Activated CD4-positive, alpha-beta T cell treated with anti-CD3 and anti-CD28 coated beads for 36 hours (primary cell): ENCODE measurements at regions not wholly inside any gene's neighbourhood (a gene's known extent, or its start where the extent isn't known, plus 50 kb on each side); places are given as distances from the start of the nearest gene placed in this dataset.
"Not testable (repeated sequence)": the region's sequence is repeated elsewhere in the genome, so short reads cannot be mapped to it uniquely, and the experiment has no call there.

Source experiments
- ATAC-seq: fragments of 200-7000 bp; cut with Tn5 transposase; one replicate; pipeline ENCODE4 v1.10.0; 2021; ENCODE audit warnings: mild to moderate bottlenecking, moderate library complexity
- CTCF ChIA-PET: fragments of 350-600 bp; sonication (Branson Sonifier 250); formaldehyde crosslinking; loops from one replicate; lab custom pipeline; 2021; ENCODE audit warnings: antibody characterized with exemption; lab: Charles Lee
- POLR2A ChIA-PET: fragments of 350-600 bp; sonication (Branson Sonifier 250); formaldehyde crosslinking; loops from one replicate; lab custom pipeline; 2021; ENCODE audit warnings: antibody characterized with exemption, inconsistent platforms; lab: Charles Lee
- DNase-seq: peaks from one replicate; pipeline ENCODE4 v3.0.0-alpha.2; 2020
- H3K27ac Mint-ChIP-seq: one replicate; pipeline ENCODE4 v1.8.0; 2021; ENCODE audit warnings: mixed read lengths
- H3K27me3 Mint-ChIP-seq: one replicate; pipeline ENCODE4 v1.8.0; 2021; ENCODE audit warnings: mixed read lengths
- H3K36me3 Mint-ChIP-seq: one replicate; pipeline ENCODE4 v1.8.0; 2021; ENCODE audit warnings: low read depth, mixed read lengths
- H3K4me1 Mint-ChIP-seq: one replicate; pipeline ENCODE4 v1.8.0; 2021; ENCODE audit warnings: mixed read lengths
- H3K4me3 Mint-ChIP-seq: one replicate; pipeline ENCODE4 v1.8.0; 2021; ENCODE audit warnings: mild to moderate bottlenecking, moderate library complexity, mixed read lengths
- H3K9me3 Mint-ChIP-seq: one replicate; pipeline ENCODE4 v1.8.0; 2021; ENCODE audit warnings: low read depth, mixed read lengths
- intact Hi-C, 2 experiments: fragments of 100-400 bp; cut with DNase I in 1 of 2; cut with micrococcal nuclease in 1 of 2; formaldehyde crosslinking; loops; one replicate each; pipeline versions ENCODE4 v1.14.2 to v1.15.1; 2022 to 2024; cut with DNase I, micrococcal nuclease

DNA sequence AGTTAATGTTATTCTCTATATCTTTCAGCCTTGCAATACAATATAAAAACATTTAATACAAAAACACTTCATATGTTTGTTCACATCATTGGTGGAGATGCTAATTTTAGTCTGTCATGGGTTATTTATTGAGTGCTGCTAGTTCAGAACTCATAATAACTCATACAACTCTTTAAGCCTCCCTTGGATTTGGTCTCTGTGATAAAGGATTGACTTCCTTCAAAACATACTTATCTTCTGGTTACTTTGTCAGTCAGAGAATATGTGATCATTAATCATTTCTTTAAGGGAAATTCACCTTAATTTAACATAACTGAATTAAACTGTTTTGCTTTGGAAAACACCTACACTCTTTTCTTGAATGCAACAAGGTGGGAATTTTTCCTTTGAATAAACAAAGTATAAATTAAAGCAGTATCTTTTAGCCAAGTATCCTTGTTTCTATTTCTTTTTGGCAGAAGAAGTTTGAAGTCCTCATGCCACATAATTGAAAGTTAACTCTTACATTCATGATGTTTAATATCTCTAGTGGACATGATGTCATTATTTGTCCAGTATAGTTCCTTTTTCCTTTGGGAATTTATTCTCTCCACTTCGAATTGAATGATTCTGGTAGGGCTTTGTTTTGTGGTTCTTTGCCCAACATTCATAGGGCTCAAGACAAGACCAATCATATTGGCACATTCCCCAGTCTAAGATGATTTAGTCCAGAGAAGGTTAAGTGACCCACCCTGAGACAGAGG lies 133.2 kb upstream of the CENPW start:
- ChIA-PET CTCF (no interaction called here), POLR2A (no interaction called here)
- intact Hi-C loops = no loop called here
- ATAC-seq (no peak), DNase-seq (no peak)
- H3K36me3 Mint-ChIP-seq = no peaks in the 10 kb centered on the region
- no peak overlapping the region for H3K4me3 Mint-ChIP-seq
- H3K9me3 Mint-ChIP-seq = no peaks in the 10 kb centered on the region
- no peaks in the 10 kb centered on the region for H3K4me1 Mint-ChIP-seq
- no peaks in the 10 kb centered on the region for H3K27me3 Mint-ChIP-seq
- H3K27ac Mint-ChIP-seq = no peak overlapping the region

DNA sequence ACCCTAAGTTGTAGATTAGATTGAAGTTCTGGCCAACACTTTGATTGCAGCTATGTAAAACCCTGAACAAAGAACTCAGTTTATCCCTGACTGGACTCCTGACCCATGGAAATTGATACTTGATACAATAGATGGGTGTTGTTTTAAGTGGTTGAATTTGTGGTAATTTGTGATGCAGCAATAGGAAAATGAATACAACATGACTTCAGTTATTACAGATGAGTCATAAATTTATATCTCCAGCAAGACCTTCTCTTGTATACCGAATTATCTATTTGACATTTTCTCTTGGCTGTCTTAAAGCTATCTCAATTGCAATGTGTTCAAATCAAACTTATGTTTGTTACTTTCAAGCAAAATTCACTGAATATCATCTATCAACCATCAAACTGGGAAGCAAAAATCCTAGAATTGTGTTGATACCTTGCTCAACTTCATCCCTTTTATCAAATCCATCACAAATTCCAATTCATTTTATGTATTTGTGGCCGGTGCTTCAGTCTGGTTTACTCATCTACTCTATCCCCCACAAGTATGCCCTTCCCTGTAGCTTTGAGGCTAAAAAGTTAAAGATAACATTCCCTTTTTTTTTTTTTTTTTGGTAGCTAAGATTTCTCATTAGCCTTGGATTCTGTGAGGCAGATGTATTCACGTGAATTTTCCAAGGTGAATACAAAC lies 129.4 kb upstream of the CENPW start:
- ATAC-seq = no peak
- Mint-ChIP-seq H3K27me3 (no peaks in the 10 kb centered on the region), H3K4me3 (no peak overlapping the region), H3K36me3 (no peaks in the 10 kb centered on the region), H3K4me1 (no peaks in the 10 kb centered on the region), H3K9me3 (no peaks in the 10 kb centered on the region), H3K27ac (no peak overlapping the region)
- ChIA-PET POLR2A (no interaction called here), CTCF (no interaction called here)
- intact Hi-C loops = no loop called here
- DNase-seq = no peak

- Mint-ChIP-seq H3K27me3 (no peaks in the 10 kb centered on the region), H3K9me3 (no peaks in the 10 kb centered on the region), H3K36me3 (peaks cover 4% of the 10 kb centered on the region), H3K4me3 (no peak overlapping the region), H3K27ac (no peak overlapping the region), H3K4me1 (no peaks in the 10 kb centered on the region)
- ATAC-seq (no peak), DNase-seq (no peak)
- ChIA-PET CTCF (no interaction called here), POLR2A (no interaction called here)
- intact Hi-C loops = no loop called here
Observed at GRCh38 chr6:126217497-126217896, 122.4 kb upstream of the CENPW start.

- CTCF ChIA-PET = interaction anchor here (1.0 kb wide), 1 partner anchor 9 kb away, joined by 3 read pairs; no protein-coding TSS in a partner anchor
- H3K4me1 Mint-ChIP-seq, H3K4me3 Mint-ChIP-seq, H3K9me3 Mint-ChIP-seq, POLR2A ChIA-PET, H3K36me3 Mint-ChIP-seq, H3K27me3 Mint-ChIP-seq, intact Hi-C loops, ATAC-seq, DNase-seq, H3K27ac Mint-ChIP-seq: not testable (repeated sequence)
Observed at GRCh38 chr6:126220901-126221300, 119.0 kb upstream of the CENPW start.

DNA sequence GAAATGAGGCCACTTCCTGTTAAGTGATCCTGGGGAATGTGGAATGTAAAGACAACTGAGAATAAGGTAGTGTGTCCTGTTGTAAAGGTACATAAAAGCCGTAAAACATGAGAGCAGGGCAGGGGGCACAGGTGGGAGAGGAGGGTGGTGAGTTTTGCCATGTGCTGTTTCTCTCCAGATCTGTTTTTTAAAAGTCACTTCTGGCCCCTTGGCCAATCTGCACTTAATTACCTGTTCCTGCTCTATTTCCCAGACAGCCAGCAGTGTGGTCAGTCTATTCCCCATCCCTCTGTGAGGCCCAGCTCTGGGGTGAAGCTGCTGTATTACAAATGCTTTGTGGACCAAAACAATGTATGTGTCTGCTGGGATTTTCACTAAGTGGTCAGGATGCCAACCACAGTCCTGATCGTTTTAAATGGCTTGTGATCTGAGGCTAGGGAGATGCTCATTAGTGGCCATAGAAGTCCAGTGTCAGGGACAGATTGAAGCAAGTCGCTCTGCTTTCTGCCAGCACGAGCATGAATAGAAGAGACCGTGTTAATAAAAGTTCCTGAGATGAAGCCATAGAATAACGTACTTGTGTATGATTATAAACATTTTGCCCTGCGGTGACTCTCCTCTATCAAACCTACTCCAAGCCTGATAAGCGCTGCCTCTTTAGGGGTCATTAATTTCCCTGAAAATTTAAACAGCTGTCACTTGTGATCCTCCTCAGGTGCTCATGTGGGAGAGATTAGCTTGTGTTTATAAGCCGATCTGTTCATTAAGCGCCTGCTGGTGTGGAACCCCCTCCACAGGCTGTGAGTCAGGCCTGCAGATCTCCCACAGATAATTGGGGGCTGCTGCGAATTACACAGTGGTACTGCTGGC lies 111.8 kb upstream of the CENPW start:
- Mint-ChIP-seq H3K9me3 (no peaks in the 10 kb centered on the region), H3K4me1 (no peaks in the 10 kb centered on the region), H3K27ac (no peak overlapping the region), H3K27me3 (no peaks in the 10 kb centered on the region), H3K4me3 (no peak overlapping the region), H3K36me3 (no peaks in the 10 kb centered on the region)
- no peak for ATAC-seq
- ChIA-PET CTCF (no interaction called here), POLR2A (no interaction called here)
- intact Hi-C loops = no loop called here
- no peak for DNase-seq

DNA sequence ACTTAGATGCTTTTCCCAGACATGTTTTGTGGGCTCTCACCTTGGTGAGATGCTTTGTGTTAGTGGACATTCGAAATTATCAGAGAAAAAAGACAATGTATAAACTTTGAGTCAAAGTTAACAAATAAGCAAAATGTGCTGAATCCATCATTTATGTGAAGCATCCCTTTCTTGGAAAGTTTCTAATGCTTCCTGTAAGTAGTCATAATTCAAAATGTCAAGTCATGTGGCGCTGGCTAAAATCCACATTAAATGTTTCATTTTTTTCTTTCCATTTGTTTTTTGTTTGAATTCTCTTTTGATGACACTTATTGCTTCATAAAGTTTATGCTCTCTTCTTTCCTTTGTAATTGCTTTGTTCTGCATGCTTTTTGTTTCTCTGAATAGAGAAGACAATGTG lies 107.2 kb upstream of the CENPW start:
- H3K27me3 Mint-ChIP-seq = no peaks in the 10 kb centered on the region
- ATAC-seq (no peak), DNase-seq (no peak)
- no peak overlapping the region for H3K27ac Mint-ChIP-seq
- H3K4me3 Mint-ChIP-seq = no peak overlapping the region
- no peaks in the 10 kb centered on the region for H3K36me3 Mint-ChIP-seq
- H3K4me1 Mint-ChIP-seq = no peaks in the 10 kb centered on the region
- intact Hi-C loops = no loop called here
- H3K9me3 Mint-ChIP-seq = no peaks in the 10 kb centered on the region
- POLR2A ChIA-PET = no interaction called here
- CTCF ChIA-PET = no interaction called here

DNA sequence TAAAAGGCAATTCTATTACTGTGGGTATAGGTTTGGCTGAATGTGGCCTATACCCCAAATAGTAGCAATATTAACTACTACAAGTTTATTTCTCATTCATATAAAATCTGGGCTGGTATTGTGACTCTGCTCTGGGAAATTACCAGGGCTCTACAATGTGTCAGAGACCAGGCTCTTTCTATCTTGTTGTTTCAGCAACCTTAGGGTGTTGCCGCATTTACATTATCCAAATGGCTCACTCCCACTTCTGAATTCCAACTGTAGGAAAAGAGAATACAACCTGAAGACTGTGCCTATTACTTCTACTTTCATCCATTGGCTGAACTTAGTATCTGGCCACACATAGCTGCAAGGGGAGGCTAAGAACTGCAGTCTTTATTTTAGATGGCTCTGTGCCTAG lies 106.7 kb upstream of the CENPW start:
- CTCF ChIA-PET = no interaction called here
- no peak for ATAC-seq

GRCh38 chr6:126235363-126235762 lies 104.6 kb upstream of the CENPW start:
- Mint-ChIP-seq H3K36me3 (peaks cover 2% of the 10 kb centered on the region), H3K27ac (no peak overlapping the region), H3K27me3 (no peaks in the 10 kb centered on the region), H3K4me1 (no peaks in the 10 kb centered on the region), H3K9me3 (peaks cover 7% of the 10 kb centered on the region), H3K4me3 (no peak overlapping the region)
- intact Hi-C loops = no loop called here
- no peak for DNase-seq
- ChIA-PET CTCF (no interaction called here), POLR2A (no interaction called here)
- ATAC-seq = no peak

More for the DNA sequence above, 106.7 kb upstream of the CENPW start:
- Mint-ChIP-seq H3K36me3 (no peaks in the 10 kb centered on the region), H3K27me3 (no peaks in the 10 kb centered on the region), H3K4me1 (no peaks in the 10 kb centered on the region), H3K4me3 (no peak overlapping the region), H3K9me3 (no peaks in the 10 kb centered on the region), H3K27ac (no peak overlapping the region)
- intact Hi-C loops = no loop called here
- POLR2A ChIA-PET = no interaction called here
- no peak for DNase-seq

DNA sequence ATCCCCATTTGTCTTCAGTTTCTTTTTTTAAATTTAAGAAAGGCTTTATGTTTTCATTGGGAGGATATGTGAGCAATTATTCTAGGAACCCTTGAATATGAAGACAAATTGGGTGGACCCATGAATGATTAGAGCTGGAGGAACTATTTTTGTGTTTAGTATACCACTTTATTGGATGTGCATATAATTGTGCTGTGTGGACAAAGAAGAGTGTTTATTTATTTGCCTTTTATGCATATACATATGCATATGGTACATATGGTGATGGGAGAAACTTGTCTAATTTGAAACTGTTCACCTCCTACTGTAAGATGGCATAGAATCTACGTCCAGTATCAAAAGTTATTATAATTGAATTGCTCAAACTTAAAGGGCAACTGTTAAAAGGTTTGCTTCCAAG lies 94.8 kb upstream of the CENPW start:
- Mint-ChIP-seq H3K36me3 (peaks cover 9% of the 10 kb centered on the region), H3K4me1 (no peaks in the 10 kb centered on the region), H3K27ac (no peak overlapping the region), H3K27me3 (no peaks in the 10 kb centered on the region), H3K4me3 (no peak overlapping the region), H3K9me3 (peaks cover 3% of the 10 kb centered on the region)
- intact Hi-C loops = no loop called here
- ChIA-PET POLR2A (no interaction called here), CTCF (no interaction called here)
- no peak for ATAC-seq
- no peak for DNase-seq

DNA sequence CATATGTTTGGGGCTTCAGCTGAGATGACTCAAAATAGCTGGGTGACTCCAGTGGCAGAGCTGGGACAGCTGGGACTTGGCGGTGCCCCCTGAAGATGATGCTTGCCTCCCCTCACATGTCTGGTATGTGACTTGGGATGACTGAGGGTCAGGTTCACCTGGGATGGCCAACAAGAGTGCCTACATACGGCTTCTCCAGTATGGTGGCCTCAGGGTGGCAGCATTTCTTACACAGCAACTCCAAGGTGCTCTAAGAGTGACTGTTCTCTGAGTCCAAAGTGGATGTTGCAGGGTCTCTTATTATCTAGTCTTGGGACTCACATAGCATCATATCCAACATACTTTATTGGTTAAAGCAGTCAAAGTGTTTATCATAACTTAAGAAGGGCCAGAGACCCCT lies 87.8 kb upstream of the CENPW start:
- H3K4me1 Mint-ChIP-seq = no peaks in the 10 kb centered on the region
- intact Hi-C loops = no loop called here
- H3K27me3 Mint-ChIP-seq = no peaks in the 10 kb centered on the region
- ATAC-seq (no peak), DNase-seq (peak; percentile 6)
- no peaks in the 10 kb centered on the region for H3K36me3 Mint-ChIP-seq
- CTCF ChIA-PET = no interaction called here
- H3K4me3 Mint-ChIP-seq = no peak overlapping the region
- H3K27ac Mint-ChIP-seq = no peak overlapping the region
- peaks cover 1% of the 10 kb centered on the region for H3K9me3 Mint-ChIP-seq
- POLR2A ChIA-PET = no interaction called here

- intact Hi-C loops = no loop called here
- ChIA-PET CTCF (no interaction called here), POLR2A (no interaction called here)
- Mint-ChIP-seq H3K27ac (no peak overlapping the region), H3K27me3 (no peaks in the 10 kb centered on the region), H3K4me3 (no peak overlapping the region), H3K4me1 (no peaks in the 10 kb centered on the region), H3K9me3 (peaks cover 2% of the 10 kb centered on the region), H3K36me3 (no peaks in the 10 kb centered on the region)
- DNase-seq (no peak), ATAC-seq (no peak)
Observed at GRCh38 chr6:126253431-126253830, 86.5 kb upstream of the CENPW start.

- intact Hi-C loops = no loop called here
- no peak overlapping the region for H3K4me3 Mint-ChIP-seq
- DNase-seq (no peak), ATAC-seq (no peak)
- ChIA-PET POLR2A (no interaction called here), CTCF (no interaction called here)
- no peak overlapping the region for H3K27ac Mint-ChIP-seq
- H3K27me3 Mint-ChIP-seq = no peaks in the 10 kb centered on the region
- no peaks in the 10 kb centered on the region for H3K4me1 Mint-ChIP-seq
- no peaks in the 10 kb centered on the region for H3K36me3 Mint-ChIP-seq
- H3K9me3 Mint-ChIP-seq = peaks cover 17% of the 10 kb centered on the region
Observed at GRCh38 chr6:126258150-126258549, 81.8 kb upstream of the CENPW start.
